ENCODE measurements at regions not wholly inside any gene's neighbourhood (a gene's known extent, or its start where the extent isn't known, plus 50 kb on each side); places are given as distances from the start of the nearest gene placed in this dataset.

DNA sequence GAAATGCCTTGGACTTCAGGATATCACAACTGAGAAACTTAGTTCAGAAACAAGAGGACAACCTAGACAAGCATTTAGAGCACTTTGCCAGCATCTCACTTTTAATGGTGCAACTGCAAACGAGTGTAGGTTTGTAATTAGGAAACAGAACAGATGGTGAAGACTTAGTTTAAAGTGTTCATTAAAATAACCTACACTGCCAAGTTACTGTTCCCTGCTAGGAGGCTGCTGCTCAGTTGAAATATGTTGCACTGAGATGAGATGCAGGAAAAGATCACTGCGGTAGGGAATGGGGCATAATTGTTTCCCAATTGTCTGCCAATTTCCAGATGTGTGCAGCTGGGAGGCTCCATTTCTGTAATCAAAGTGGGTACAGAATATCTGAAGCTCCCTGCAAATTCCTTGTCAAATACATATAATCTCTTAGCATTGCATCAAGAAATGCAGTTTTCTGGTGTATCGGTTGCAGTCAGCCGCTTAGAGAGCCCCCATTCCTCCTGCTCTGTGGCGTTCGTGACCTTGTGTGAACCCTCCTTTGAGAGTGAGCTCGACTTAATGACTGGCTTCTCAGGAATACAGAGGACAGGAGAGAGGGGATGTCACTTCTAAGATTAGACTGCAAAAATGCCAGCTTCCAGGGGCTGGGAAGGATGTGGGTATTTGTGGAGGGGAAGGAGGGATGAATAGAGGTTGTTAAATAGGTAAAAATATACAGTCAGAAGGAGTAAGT is 448.9 kb downstream of the MED10 start:
- no peak for DNase-seq

DNA sequence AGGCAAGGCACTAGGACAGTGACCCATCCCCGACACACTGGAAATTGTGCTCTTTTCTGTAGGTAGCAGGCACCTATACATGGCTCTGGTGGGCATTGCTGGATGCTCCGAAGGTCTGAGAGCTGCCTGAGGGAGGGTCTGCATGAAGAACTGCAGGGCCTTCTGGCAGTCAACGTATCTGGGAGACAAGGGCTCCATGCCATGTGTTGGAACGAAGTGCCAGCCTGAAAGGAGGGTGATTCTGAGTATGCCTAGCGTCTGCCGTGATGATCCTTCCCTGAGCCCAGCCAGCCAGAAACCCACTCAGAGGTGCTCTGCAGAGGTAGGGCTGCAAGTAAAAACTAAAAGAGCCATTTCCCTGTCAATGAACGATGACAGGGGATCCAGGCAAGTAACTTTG is 453.2 kb downstream of the MED10 start:
- no peak for DNase-seq

GRCh38 chr5:5919411-5919810 is 458.9 kb downstream of the MED10 start:
- no peak for DNase-seq

DNA sequence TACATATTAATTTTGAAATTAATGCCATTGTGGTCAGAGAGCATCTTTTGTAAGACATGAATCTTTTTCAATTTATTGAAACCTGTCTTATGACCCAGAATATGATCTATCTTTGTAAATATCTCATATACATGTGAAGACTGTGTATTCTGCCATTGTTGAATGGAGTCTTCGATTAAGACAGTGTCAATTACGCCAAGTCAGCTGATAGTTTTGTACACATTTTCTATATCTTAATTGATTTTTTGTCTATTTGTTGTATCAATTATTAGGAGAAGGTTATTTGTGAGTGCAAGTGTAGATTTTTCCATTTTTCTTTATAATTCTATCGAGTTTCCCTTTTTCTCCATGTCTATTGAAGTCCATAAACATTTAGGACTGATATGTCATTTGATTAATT is 471.6 kb downstream of the MED10 start:
- DNase-seq, result no peak

DNA sequence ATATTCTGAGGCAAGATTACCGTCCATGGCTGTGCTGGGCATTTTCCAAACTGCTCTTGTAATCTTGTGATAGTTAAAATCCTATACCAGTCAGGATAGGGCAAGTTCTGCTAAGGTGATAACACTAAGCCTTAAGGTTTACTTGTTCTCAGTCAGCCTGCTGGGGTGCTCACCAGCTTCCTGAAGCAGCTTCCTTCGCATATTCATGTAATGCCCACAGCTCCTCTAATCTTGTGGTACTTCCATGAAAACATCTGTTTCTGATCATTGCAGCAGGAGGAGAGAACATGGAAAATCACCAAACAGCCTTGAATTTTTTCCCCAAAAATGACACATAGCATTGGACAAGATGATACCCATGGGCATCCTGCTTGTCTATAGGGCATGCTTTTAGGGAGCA is 473.2 kb downstream of the MED10 start:
- no peak for DNase-seq

DNA sequence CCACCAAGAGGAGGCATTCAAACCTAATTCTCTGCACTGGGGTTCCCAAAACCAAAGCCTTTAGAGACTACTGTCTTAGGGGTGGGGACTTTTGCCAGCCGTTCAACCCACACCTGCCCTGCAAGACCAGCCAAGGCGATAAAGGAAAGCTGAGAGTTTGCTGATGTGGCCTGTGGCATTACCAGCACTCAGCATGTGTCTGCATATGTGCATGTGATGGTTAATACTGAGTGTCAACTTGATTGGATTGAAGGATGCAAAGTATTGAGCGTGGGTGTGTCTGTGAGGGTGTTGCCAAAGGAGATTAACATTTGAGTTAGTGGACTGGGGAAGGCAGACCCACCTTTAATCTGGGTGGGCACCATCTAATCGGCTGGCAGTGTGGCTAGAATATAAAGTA is 474.2 kb downstream of the MED10 start:
- DNase-seq, result no peak

- DNase-seq, result no peak
Observed at GRCh38 chr5:5902678-5903646, 475.4 kb downstream of the MED10 start.

- no peak for DNase-seq
Observed at GRCh38 chr5:5900350-5900749, 477.9 kb downstream of the ICE1 start.

DNA sequence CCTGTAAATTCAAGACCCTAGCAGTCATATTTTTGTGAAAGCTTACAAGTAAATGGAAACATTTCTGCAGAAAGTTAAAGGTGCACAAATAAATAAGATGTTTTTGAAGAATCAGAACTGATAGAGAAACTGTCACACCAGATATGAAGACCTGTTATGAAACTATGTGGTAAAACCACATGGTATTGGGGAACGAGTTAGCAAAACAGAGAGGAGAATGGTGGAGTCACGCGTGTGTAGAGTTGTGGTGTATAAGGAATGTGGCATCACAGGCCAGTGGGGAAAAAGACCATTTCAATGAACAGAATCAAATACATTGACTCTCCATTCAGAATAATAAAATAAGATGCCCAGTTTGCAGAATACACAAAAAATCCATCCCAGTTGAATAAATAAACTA is 477.2 kb downstream of the ICE1 start:
- no peak for DNase-seq

- no peak for DNase-seq
Observed at GRCh38 chr5:5888284-5888683, 465.8 kb downstream of the ICE1 start.

DNA sequence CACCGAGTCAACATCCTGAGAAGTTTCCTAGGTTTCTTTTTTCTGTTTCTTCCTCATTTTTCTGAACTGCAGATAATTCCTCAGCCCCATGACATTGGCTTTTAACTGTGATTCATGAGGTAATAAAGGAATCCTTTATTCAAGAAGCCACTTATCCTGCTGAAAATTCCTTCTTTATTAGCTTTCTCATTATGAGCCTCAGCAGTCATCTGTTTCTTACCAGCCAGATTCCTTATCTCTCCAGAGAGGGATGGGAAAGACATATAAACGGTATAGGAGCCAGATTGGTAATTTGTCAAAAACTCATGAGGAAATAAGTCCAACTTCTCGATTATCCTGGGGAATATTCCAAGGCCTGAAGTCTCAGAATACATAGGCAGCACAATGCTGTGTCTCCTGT is 465.4 kb downstream of the ICE1 start:
- no peak for DNase-seq

GRCh38 chr5:5886812-5887486 is 464.5 kb downstream of the ICE1 start:
- no peak for DNase-seq

GRCh38 chr5:5886353-5886752 is 463.9 kb downstream of the ICE1 start:
- no peak for DNase-seq

DNA sequence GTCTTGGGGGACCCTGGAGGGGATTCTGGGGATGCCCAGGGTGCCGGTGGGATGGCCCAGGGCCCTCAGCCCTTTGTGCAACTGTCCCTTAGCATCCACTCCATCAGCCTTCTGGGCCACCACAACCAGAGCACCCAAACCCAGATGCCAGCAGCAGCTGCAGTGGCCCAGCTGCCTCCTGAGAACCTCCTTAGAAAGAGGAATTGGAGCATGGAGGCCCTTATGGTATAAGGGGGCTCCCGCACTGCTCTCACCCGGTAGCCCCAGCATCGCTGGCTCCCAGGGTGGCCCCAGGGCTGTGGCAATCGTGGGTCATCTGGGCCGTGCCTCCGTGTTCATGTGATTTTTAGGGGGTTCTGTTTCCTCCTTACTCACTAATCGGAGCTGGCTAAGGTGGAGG is 463.3 kb downstream of the ICE1 start:
- no peak for DNase-seq

DNA sequence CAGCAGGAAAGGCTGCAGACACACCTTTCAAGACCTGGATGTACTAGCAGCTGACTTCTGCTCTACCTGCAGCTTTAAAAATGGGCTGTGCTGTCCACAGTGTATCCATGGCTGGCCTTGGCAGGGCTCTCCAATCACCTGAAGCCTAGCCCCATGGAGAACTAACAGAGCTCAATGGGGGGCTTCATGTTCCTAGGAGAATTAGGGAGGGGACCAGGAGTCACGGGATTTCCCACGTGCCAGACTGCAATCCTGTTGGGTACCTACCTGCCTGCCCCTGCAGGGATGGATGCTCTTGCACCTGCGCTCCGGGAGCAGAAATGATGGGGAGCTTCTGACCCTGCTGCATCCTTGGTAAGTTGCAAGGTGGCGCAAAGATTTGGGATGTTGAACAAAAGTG is 462.1 kb downstream of the ICE1 start:
- no peak for DNase-seq

- no peak for DNase-seq
Observed at GRCh38 chr5:5883562-5883961, 461.1 kb downstream of the ICE1 start.

DNA sequence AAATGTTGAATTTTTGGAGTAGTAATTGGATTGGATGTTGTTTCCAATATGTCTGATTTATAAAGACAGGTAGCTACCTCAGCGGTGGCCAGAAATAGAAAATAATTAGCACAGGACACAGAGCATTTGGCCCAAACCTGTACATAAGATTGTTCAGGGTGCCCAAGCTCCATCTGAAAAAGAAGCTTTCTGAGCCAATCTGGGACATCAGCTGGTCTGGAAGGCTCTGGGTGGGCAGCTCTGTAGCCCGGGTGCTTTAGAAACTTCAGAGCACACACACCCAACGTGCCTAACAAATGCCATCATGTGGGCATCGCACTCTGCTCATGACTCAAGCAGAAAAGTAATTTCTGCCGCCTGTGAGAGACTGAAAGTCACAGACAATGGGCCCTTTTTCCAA is 460.7 kb downstream of the ICE1 start:
- no peak for DNase-seq

DNA sequence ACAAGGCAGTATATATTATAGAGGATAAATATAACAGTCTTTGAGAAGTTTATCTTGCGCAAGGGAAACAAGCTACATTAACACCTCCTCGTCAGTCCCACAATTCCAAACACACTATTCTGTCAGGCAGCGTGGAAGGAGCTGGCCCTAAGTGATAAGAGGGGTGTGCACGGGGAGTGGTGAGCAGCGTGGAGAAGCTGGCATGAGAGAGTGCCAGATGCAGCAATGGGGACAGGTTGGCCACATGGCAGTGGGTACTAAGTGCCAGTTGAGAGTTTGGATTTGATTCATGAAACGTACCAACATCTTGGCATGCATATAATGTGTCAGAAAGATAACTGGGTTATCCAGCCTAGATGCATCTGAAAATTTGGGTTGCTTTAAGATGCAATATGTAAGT is 460.2 kb downstream of the ICE1 start:
- no peak for DNase-seq

- DNase-seq, result no peak
Observed at GRCh38 chr5:5881294-5881693, 458.8 kb downstream of the ICE1 start.

- no peak for DNase-seq
Observed at GRCh38 chr5:5880077-5880763, 457.7 kb downstream of the ICE1 start.

- DNase-seq, result no peak
Observed at GRCh38 chr5:5857396-5857795, 434.9 kb downstream of the ICE1 start.

DNA sequence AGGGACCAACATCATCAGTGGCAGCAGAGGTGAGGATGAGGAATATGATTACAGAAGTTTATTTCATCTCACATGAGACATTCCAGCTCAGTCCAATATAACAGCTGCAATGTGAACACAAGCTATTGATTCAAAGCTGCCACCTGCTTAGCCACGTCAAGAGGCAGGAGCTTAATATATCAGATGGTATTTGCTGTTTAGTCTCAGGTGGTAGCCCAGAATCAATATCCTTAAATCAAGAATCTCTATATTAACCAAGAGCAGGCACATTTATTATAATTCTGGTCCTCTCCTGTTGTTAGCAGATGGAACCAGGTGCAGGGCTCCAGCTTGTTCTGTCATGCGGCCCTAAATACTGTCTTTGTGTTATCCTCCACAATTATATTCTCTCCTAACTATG is 431.6 kb downstream of the ICE1 start:
- DNase-seq, result no peak

GRCh38 chr5:5838493-5838892 is 416.0 kb downstream of the ICE1 start:
- no peak for DNase-seq
